GM13976 (cell line): ENCODE measurements at regions not wholly inside any gene's neighbourhood (a gene's known extent, or its start where the extent isn't known, plus 50 kb on each side); places are given as distances from the start of the nearest gene placed in this dataset.

Source experiments
- DNase-seq: peaks from one replicate; pipeline ENCODE4 v3.0.0; 2012; ENCODE audit warnings: low spot score
- in situ Hi-C: fragments of 300-500 bp; cut with MboI; formaldehyde crosslinking; loops from one replicate; pipeline ENCODE4 v1.12.0; 2022; ENCODE audit warnings: low sequenced_read_pairs, mixed read lengths, inconsistent platforms; ENCODE audit not compliant: unreplicated experiment
- TF ChIP-seq, protein P1 (sequence below): IDR thresholded peaks from 2 replicates; pipeline ENCODE4 v1.5.1; 2012; ENCODE audit warnings: borderline replicate concordance, mild to moderate bottlenecking; ENCODE audit not compliant: insufficient read depth; ENCODE audit errors: extremely low read depth, missing control alignments, control extremely low read depth

DNA sequence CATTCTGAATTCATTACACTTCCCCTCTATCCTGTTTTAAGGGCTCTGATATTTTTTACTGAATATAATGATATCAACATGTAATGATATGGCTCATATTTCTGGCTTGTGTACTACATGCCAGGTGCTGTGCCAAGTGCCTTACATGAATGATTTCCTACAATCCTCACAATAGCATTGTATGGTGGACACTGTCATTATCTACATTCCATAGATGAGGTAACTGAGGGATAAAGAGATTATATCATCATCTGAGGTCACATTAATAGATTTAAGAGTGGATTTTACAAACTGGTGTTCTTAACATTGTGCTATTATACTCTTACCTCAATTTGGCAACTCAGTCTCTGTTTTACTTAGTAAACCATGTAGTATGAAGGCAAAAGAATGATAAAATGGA lies 502.0 kb downstream of the LIG4 start:
- DNase-seq, result no peak
- in situ Hi-C loops, result no loop called here
- TF ChIP-seq, protein P1, sequence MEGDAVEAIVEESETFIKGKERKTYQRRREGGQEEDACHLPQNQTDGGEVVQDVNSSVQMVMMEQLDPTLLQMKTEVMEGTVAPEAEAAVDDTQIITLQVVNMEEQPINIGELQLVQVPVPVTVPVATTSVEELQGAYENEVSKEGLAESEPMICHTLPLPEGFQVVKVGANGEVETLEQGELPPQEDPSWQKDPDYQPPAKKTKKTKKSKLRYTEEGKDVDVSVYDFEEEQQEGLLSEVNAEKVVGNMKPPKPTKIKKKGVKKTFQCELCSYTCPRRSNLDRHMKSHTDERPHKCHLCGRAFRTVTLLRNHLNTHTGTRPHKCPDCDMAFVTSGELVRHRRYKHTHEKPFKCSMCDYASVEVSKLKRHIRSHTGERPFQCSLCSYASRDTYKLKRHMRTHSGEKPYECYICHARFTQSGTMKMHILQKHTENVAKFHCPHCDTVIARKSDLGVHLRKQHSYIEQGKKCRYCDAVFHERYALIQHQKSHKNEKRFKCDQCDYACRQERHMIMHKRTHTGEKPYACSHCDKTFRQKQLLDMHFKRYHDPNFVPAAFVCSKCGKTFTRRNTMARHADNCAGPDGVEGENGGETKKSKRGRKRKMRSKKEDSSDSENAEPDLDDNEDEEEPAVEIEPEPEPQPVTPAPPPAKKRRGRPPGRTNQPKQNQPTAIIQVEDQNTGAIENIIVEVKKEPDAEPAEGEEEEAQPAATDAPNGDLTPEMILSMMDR, result no peak

DNA sequence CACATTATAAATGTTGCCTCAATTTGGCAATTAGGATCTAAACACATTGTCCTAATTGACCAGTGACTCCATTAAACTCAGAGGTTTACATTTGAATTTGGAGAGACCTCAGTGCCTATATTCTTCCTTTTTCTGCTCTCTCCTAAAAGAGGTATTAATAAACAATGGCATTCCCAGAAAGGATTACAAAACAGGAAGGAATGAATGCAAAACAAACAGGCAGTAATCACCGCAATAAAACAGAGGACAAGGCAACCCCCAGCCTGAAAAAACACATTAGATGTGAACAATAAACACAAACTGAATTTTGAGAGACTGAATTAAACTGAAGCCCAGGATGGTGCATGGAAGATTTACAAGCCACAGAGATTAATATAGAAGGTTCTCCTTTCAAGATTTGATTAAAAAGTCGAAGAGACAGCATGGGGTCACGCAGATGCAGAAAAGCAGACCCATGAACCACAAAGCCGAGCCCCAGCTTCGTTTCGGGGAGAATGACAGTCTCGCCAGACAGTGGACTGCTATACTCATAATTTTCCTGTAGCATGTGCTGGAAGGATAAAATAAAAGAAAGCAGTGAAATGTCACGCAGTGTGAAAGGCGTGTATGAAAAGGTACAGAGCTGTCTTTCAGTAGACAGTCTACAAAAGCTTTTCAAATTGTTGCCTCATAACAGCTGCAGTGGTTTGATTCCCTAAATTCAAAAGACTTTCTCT lies 503.0 kb downstream of the LIG4 start:
- TF ChIP-seq, protein P1, result no peak
- in situ Hi-C loops, result no loop called here
- DNase-seq, result no peak

DNA sequence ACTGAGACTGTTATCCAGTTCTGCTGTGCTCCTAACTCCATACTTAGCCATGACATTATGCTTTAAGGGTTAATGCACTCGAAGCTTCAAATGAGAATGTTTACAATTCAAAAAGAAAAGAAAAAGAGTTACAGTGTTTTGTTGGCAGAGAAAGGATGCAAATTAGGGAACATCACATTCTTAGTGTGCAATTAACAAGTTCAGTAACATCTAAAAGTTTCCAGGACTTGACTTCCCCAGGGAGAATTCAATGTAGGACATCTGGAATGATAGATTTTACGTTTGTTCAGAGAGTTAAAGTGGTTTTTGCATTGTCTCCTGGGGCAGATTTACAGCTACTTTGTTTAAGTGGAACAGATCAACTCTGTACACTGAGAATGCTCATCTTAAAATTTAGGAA lies 525.2 kb downstream of the LIG4 start:
- in situ Hi-C loops, result no loop called here
- TF ChIP-seq, protein P1, result no peak
- no peak for DNase-seq

DNA sequence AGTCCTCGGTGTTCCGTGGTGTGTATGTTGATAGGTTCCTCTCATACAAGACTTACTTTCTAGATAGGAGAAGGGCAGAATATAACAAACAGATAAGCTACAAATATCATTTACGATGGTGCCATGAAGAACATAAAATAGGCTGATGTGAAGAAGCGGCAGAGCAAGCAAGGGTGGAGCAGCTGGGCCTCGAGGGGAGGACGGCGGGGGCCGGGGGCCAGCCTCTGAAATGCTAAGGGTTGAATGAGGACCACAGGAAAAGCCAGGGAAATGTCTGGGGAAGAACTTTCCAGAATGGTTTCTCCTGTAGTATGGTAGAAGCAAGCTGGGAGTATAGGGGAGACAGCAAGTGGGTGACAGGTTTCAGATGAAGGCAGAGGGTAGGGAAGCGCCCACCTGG lies 529.5 kb downstream of the LIG4 start:
- TF ChIP-seq, protein P1, result no peak
- in situ Hi-C loops, result no loop called here
- no peak for DNase-seq

DNA sequence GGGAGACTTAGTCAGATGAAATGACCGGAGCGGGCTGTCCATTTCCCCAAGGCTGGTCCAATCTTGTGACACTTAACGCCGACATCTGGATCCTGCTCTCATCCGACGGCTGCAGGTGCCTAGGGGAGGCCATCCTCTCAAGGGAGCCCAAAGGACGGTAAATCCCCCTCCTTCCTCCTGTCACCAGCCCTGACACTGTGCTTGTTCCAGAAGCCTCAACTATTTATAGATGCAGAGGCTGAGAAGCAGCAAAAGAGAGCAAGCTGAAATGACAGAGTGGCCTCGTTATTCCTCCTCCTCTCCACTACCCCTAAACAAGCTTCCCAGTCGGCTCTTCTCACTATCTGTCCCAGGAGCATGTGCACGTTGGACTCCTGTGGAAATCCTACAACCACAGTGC lies 533.7 kb downstream of the LIG4 start:
- TF ChIP-seq, protein P1, result no peak
- DNase-seq, result no peak
- in situ Hi-C loops, result no loop called here

DNA sequence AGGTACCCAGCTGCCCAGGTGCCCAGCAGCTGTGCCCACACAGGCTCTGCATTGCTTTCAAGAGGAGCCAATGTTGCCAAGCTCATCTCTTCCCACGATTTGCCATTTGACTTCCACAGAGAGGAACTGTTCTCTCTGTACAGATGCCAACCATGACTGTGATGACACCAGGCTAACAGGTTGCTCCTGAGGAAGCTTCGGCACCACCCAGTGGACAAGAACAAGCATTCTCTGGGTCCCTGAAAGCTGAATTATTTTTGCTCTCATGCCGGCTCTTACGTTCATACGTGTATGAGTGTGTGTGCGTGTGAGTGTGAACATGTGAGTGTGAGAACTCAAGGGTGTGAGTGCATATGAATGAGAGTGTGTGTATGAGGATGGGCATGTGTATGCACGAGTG lies 535.2 kb downstream of the LIG4 start:
- DNase-seq, result no peak
- in situ Hi-C loops, result no loop called here

More for the DNA sequence above, 535.2 kb downstream of the LIG4 start:
- TF ChIP-seq, protein P1, result no peak
